ENCODE measurements at regions not wholly inside any gene's neighbourhood (a gene's known extent, or its start where the extent isn't known, plus 50 kb on each side); places are given as distances from the start of the nearest gene placed in this dataset.

GRCh38 chr1:75062111-75062510 is 72.1 kb upstream of the LHX8 start:
- Histone ChIP-seq H4K91ac (ENCODE audit: insufficient read length, low read depth, low read length) (no peak overlapping the region), H3K27me3 (ENCODE audit: insufficient read depth, low read length) (no peaks in the 10 kb centered on the region), H3K23ac (ENCODE audit: insufficient read length, low read depth, low read length) (no peak overlapping the region), H2BK120ac (ENCODE audit: low read depth, low read length, poor library complexity, severe bottlenecking) (no peak overlapping the region), H2AK5ac (ENCODE audit: insufficient read length, low read length) (no peak overlapping the region), H3K23me2 (ENCODE audit: insufficient read length, low read depth, low read length, poor library complexity, severe bottlenecking) (no peaks in the 10 kb centered on the region), H4K20me1 (ENCODE audit: control insufficient read depth, insufficient read depth, insufficient read length) (no peaks in the 10 kb centered on the region), H3K9me3 (ENCODE audit: control insufficient read depth, low read depth, low read length) (no peaks in the 10 kb centered on the region), H2BK15ac (ENCODE audit: low read depth, low read length) (no peak overlapping the region), H4K8ac (replicated peaks; ENCODE audit: insufficient read length, low read depth, low read length) (no peak overlapping the region), H3K4me2 (ENCODE audit: insufficient read depth, insufficient read length, low read length) (no peak overlapping the region), H3K56ac (ENCODE audit: insufficient read length, low read depth, low read length) (no peak overlapping the region), H3T11ph (ENCODE audit: low read length) (no peak overlapping the region), H3K27ac (ENCODE audit: insufficient read length, low read depth, low read length) (no peak overlapping the region), H3K4ac (ENCODE audit: low read depth, low read length) (no peak overlapping the region), H2BK12ac (ENCODE audit: insufficient read length, low read depth, low read length) (no peak overlapping the region), H3K9ac (ENCODE audit: extremely low read depth, insufficient read length, low read length) (no peak overlapping the region), H3K79me2 (ENCODE audit: insufficient read depth, low read length) (no peaks in the 10 kb centered on the region), H3K4me1 (ENCODE audit: insufficient read depth, low read length) (no peaks in the 10 kb centered on the region), H2BK5ac (ENCODE audit: insufficient read length, low read length) (no peak overlapping the region), H3K79me1 (ENCODE audit: insufficient read depth, low read depth, low read length, poor library complexity, severe bottlenecking) (no peaks in the 10 kb centered on the region), H3K14ac (ENCODE audit: insufficient read depth, low read length) (no peak overlapping the region), H2BK20ac (ENCODE audit: low read depth, low read length, poor library complexity, severe bottlenecking) (no peak overlapping the region), H2AFZ (ENCODE audit: low read length) (no peak overlapping the region), H4K5ac (ENCODE audit: insufficient read length, low read depth, low read length) (no peak overlapping the region), H3K18ac (ENCODE audit: insufficient read length, low read depth, low read length) (no peak overlapping the region)
- no CpG with 5 or more reads among the region's 1 CpG for WGBS (ENCODE audit: extremely low coverage, insufficient read length, low lambda C conversion rate)
- H3K4me1 Mint-ChIP-seq = no peaks in the 10 kb centered on the region
- H3K36me3 Mint-ChIP-seq (ENCODE audit: insufficient read depth in 1 of 3, low read depth in 3 of 3) = 0 out of 7 replicates have a peak, but pooled peaks cover 0 to 4% (median 0%) of the 10 kb centered on the region in 3 experiments
- peaks cover 2 to 3% of the 10 kb centered on the region in 2 experiments; a peak in 2 of 5 replicates for H3K9me3 Mint-ChIP-seq
- no peak overlapping the region for H3K27ac Mint-ChIP-seq
- DNase-seq = no peak
- no peak for TF ChIP-seq CTCF (conservative IDR thresholded peaks at IDR 0.05)
- H3K27me3 Mint-ChIP-seq (ENCODE audit: low read depth) = no peaks in the 10 kb centered on the region; the same call in 1 of the 2 replicates
- H3K4me3 Mint-ChIP-seq = no peak overlapping the region

Data from H9 (cell line).